ENCODE measurements at regions not wholly inside any gene's neighbourhood (a gene's known extent, or its start where the extent isn't known, plus 50 kb on each side); places are given as distances from the start of the nearest gene placed in this dataset.

DNA sequence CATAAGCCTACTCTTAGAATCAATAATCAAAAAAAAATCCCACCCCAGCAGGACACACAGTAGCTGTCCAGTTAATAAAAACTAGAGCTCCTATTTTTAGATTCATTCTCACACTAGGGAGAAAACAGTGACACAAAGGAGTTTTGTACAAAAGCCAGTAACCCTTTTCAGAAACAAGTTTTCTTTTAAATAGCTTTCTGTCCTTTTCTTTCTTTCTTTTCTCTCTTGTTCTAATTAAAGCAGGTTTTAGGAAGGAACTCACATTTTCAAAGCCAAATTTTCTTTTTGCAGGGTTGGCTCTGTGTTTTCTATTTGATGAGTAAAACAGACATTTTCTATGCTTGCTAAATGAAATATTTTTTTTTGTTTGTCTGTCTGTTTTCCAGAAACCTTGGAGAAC lies 1390.7 kb downstream of the FAM181B start:
- Histone ChIP-seq H3K79me1 (ENCODE audit: low read depth in 1 of 2, low read length in 2 of 2) (no peaks in the 10 kb centered on the region), H3K4ac (ENCODE audit: low read depth, low read length) (no peak overlapping the region), H2BK120ac (ENCODE audit: low read depth, low read length) (no peak overlapping the region), H3K14ac (replicated peaks; ENCODE audit: low read depth, low read length) (no peak overlapping the region), H3K23ac (ENCODE audit: low read depth, low read length) (no peak overlapping the region), H4K91ac (ENCODE audit: insufficient read depth, low read depth, low read length) (no peak overlapping the region), H2AK5ac (ENCODE audit: low read depth, low read length) (no peak overlapping the region), H4K8ac (ENCODE audit: low read depth in 2 of 2, low read length in 2 of 2) (no peak overlapping the region), H4K20me1 (ENCODE audit: insufficient read depth, low read length) (no peaks in the 10 kb centered on the region), H3K18ac (ENCODE audit: low read depth, low read length) (no peak overlapping the region), H2BK5ac (ENCODE audit: low read depth, low read length, poor library complexity, severe bottlenecking) (no peak overlapping the region), H3K9me3 (ENCODE audit: control insufficient read depth, insufficient read depth, low read length) (peaks cover 4% of the 10 kb centered on the region), H2BK20ac (ENCODE audit: low read depth, low read length) (no peak overlapping the region), H3K9ac (ENCODE audit: low read depth, low read length) (no peak overlapping the region), H3K56ac (ENCODE audit: extremely low read depth, insufficient read depth, low read length) (no peak overlapping the region), H3K27me3 (ENCODE audit: control insufficient read depth, insufficient read depth, low read length) (no peaks in the 10 kb centered on the region), H4K5ac (ENCODE audit: low read depth, low read length) (no peak overlapping the region), H3K27ac (ENCODE audit: insufficient read depth, low read length) (no peak overlapping the region), H3K36me3 (ENCODE audit: control insufficient read depth, insufficient read depth, low read length) (no peaks in the 10 kb centered on the region), H3K4me1 (ENCODE audit: control insufficient read depth, insufficient read depth, low read length) (no peaks in the 10 kb centered on the region), H3K4me2 (ENCODE audit: low read depth, low read length) (no peak overlapping the region), H2AK9ac (replicated peaks; ENCODE audit: low read depth, low read length, poor library complexity) (no peak overlapping the region), H3K4me3 (ENCODE audit: insufficient read depth, low read depth, low read length) (no peak overlapping the region), H2AFZ (replicated peaks; ENCODE audit: low read length, poor library complexity) (no peak overlapping the region), H3K9me1 (ENCODE audit: insufficient read depth, low read length) (no peaks in the 10 kb centered on the region), H2BK15ac (ENCODE audit: low read depth, low read length) (no peak overlapping the region)
- intact Hi-C loops (cut with micrococcal nuclease): no loop called here
- CTCF ChIA-PET: interaction anchor here (0.7 kb wide), 1 partner anchor 637 kb away, joined by 3 read pairs; no protein-coding TSS in a partner anchor
- POLR2A ChIA-PET (ENCODE audit: unreplicated experiment): no interaction called here
- in situ Hi-C loops (cut with MboI; ENCODE audit: low sequenced_read_pairs): no loop called here
- TF ChIP-seq RCOR1 (IDR thresholded peaks at IDR 0.05; ENCODE audit: insufficient replicate concordance, low read length) (no peak), NFE2L2 (IDR thresholded peaks at IDR 0.05; ENCODE audit: low read depth, low read length) (no peak), FOS (IDR thresholded peaks at IDR 0.05; ENCODE audit: low read depth, low read length) (no peak), BHLHE40 (IDR thresholded peaks at IDR 0.05; ENCODE audit: low read depth, low read length) (no peak), CEBPB (IDR thresholded peaks at IDR 0.05; ENCODE audit: low read depth, low read length) (no peak)
- TF ChIP-seq, protein P1, sequence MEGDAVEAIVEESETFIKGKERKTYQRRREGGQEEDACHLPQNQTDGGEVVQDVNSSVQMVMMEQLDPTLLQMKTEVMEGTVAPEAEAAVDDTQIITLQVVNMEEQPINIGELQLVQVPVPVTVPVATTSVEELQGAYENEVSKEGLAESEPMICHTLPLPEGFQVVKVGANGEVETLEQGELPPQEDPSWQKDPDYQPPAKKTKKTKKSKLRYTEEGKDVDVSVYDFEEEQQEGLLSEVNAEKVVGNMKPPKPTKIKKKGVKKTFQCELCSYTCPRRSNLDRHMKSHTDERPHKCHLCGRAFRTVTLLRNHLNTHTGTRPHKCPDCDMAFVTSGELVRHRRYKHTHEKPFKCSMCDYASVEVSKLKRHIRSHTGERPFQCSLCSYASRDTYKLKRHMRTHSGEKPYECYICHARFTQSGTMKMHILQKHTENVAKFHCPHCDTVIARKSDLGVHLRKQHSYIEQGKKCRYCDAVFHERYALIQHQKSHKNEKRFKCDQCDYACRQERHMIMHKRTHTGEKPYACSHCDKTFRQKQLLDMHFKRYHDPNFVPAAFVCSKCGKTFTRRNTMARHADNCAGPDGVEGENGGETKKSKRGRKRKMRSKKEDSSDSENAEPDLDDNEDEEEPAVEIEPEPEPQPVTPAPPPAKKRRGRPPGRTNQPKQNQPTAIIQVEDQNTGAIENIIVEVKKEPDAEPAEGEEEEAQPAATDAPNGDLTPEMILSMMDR (conservative IDR thresholded peaks at IDR 0.05; ENCODE audit: low read depth, low read length): no peak
- dilution Hi-C loops (cut with HindIII; ENCODE audit: low sequenced_read_pairs, unreplicated experiment): no loop called here
- no peak for ATAC-seq (ENCODE audit: low read depth)
- no peak for DNase-seq
- no TSS peak for BruUV-seq (replicated peaks)
